ENCODE measurements at regions not wholly inside any gene's neighbourhood (a gene's known extent, or its start where the extent isn't known, plus 50 kb on each side); places are given as distances from the start of the nearest gene placed in this dataset.

GRCh38 chr9:28014212-28014611 lies 440.9 kb upstream of the C9orf72 start:
- DNase-seq = no peak
- CTCF ChIA-PET = no interaction called here
- POLR2A ChIA-PET = no interaction called here
- no peaks in the 10 kb centered on the region for H3K4me1 Mint-ChIP-seq (ENCODE audit: low read depth)
- H3K27ac Mint-ChIP-seq = no peak overlapping the region
- intact Hi-C loops (cut with micrococcal nuclease) = no loop called here
- TF ChIP-seq, protein P1, sequence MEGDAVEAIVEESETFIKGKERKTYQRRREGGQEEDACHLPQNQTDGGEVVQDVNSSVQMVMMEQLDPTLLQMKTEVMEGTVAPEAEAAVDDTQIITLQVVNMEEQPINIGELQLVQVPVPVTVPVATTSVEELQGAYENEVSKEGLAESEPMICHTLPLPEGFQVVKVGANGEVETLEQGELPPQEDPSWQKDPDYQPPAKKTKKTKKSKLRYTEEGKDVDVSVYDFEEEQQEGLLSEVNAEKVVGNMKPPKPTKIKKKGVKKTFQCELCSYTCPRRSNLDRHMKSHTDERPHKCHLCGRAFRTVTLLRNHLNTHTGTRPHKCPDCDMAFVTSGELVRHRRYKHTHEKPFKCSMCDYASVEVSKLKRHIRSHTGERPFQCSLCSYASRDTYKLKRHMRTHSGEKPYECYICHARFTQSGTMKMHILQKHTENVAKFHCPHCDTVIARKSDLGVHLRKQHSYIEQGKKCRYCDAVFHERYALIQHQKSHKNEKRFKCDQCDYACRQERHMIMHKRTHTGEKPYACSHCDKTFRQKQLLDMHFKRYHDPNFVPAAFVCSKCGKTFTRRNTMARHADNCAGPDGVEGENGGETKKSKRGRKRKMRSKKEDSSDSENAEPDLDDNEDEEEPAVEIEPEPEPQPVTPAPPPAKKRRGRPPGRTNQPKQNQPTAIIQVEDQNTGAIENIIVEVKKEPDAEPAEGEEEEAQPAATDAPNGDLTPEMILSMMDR (IDR thresholded peaks at IDR 0.05) = no peak
- H3K4me3 Mint-ChIP-seq = no peak overlapping the region
- H3K27me3 Mint-ChIP-seq = no peaks in the 10 kb centered on the region
- ATAC-seq = no peak
- no peaks in the 10 kb centered on the region for H3K36me3 Mint-ChIP-seq (ENCODE audit: low read depth)
- no peaks in the 10 kb centered on the region for H3K9me3 Mint-ChIP-seq

DNA sequence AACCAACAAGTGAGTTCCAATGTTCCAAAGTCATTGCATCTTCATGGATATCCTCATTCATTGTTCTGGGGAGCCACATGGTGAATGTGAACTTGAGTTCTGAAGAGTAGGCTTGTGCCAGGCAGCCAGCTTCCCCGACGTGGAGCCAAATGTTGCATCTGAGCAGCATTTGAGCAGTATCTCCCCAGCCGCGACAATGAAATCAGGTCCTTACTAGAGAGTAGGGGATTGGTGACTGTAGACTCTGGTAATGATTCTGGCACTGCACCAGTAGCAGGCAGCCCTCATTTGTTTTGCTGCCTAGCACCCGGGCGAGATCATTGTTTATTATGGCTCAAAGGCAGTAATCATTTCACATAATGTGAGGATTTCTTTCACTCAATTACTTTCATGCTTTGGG lies 451.4 kb upstream of the C9orf72 start:
- no peaks in the 10 kb centered on the region for H3K4me1 Mint-ChIP-seq (ENCODE audit: low read depth)
- DNase-seq = no peak

DNA sequence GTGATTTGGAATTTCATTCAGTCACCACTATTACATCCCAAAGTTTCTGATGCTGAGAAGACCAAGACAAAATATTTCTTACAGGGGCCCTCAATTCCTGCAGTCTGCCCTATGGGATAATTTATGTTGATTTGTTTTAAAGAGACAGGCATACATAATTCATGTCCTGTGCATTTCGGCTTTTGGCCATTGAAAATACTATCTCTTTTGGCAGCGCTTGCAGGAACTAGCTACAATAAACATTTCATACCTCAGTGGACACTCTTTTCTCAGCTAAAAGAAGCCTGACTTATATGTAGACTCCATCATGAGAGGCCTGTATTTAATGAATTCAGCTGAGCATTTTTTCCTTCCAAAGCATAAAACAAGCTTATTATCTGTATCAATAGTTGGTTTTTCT lies 451.9 kb upstream of the C9orf72 start:
- Mint-ChIP-seq H3K27ac (no peak overlapping the region), H3K36me3 (ENCODE audit: low read depth) (no peaks in the 10 kb centered on the region), H3K9me3 (no peaks in the 10 kb centered on the region), H3K4me3 (no peak overlapping the region), H3K27me3 (no peaks in the 10 kb centered on the region), H3K4me1 (ENCODE audit: low read depth) (no peaks in the 10 kb centered on the region)
- ChIA-PET POLR2A (no interaction called here), CTCF (interaction anchor here (0.9 kb wide), 1 partner anchor 75 kb away, joined by 3 read pairs; no protein-coding TSS in a partner anchor)
- intact Hi-C loops (cut with micrococcal nuclease) = no loop called here
- TF ChIP-seq, protein P1 (IDR thresholded peaks at IDR 0.05) = no peak
- DNase-seq (no peak), ATAC-seq (no peak)

More for the DNA sequence above, 451.4 kb upstream of the C9orf72 start:
- Mint-ChIP-seq H3K4me3 (no peak overlapping the region), H3K27me3 (no peaks in the 10 kb centered on the region), H3K36me3 (ENCODE audit: low read depth) (no peaks in the 10 kb centered on the region), H3K27ac (no peak overlapping the region), H3K9me3 (no peaks in the 10 kb centered on the region)
- POLR2A ChIA-PET = no interaction called here
- no peak for ATAC-seq
- TF ChIP-seq, protein P1 (IDR thresholded peaks at IDR 0.05) = no peak
- CTCF ChIA-PET = interaction anchor here (0.9 kb wide), 1 partner anchor 75 kb away, joined by 3 read pairs; no protein-coding TSS in a partner anchor
- intact Hi-C loops (cut with micrococcal nuclease) = no loop called here

DNA sequence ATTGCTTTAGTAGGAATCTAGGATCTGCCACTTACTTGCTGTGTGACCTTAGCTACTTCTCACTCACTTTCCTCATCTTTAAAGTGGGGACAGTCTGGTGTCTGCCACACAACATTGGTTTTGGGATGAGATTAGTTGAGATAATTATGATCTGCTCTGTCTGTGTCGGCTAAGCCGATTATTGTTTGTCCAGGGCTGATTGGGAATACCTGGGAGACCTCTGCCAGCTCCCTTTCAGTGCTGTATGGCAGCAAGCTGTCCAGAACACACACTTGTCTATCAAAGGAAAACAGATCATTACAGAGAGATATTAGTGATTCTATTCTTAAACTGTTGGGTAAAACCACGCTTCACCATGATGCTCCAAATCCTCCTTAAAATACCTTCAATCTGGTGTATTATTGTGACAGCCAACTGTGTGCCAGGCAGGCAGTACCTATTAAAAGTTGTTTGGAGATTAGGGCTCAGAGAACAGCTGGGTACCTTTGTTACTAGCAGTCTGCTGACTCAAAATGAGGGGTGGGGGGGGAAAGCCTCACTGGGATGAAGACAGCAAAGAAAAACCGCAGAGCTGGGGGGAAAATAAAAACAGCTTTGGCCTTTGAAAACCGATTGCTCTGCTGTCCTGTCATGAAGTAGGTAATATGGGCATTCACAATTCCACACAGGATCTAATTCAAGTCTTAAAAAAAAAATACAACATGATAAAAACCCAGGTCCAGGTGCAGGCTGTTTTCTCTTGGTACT lies 458.4 kb upstream of the C9orf72 start:
- Mint-ChIP-seq H3K27ac (no peak overlapping the region), H3K4me1 (ENCODE audit: low read depth) (no peaks in the 10 kb centered on the region), H3K36me3 (ENCODE audit: low read depth) (no peaks in the 10 kb centered on the region), H3K27me3 (no peaks in the 10 kb centered on the region), H3K4me3 (no peak overlapping the region), H3K9me3 (no peaks in the 10 kb centered on the region)
- ChIA-PET CTCF (no interaction called here), POLR2A (no interaction called here)
- DNase-seq (no peak), ATAC-seq (no peak)
- intact Hi-C loops (cut with micrococcal nuclease) = no loop called here
- TF ChIP-seq, protein P1 (IDR thresholded peaks at IDR 0.05) = no peak

- no peak for ATAC-seq
- Mint-ChIP-seq H3K36me3 (ENCODE audit: low read depth) (no peaks in the 10 kb centered on the region), H3K9me3 (no peaks in the 10 kb centered on the region), H3K27ac (no peak overlapping the region), H3K27me3 (no peaks in the 10 kb centered on the region), H3K4me3 (no peak overlapping the region), H3K4me1 (ENCODE audit: low read depth) (no peaks in the 10 kb centered on the region)
- no peak for DNase-seq
- TF ChIP-seq, protein P1 (IDR thresholded peaks at IDR 0.05) = no peak
- POLR2A ChIA-PET = no interaction called here
- intact Hi-C loops (cut with micrococcal nuclease) = no loop called here
- CTCF ChIA-PET = no interaction called here
Observed at GRCh38 chr9:28032268-28032590, 458.9 kb upstream of the C9orf72 start.
